WTC11 (cell line): ENCODE measurements at regions not wholly inside any gene's neighbourhood (a gene's known extent, or its start where the extent isn't known, plus 50 kb on each side); places are given as distances from the start of the nearest gene placed in this dataset.

Experiments
- ATAC-seq: fragments of 200-7000 bp; cut with Tn5 transposase; 2 replicates; pipeline ENCODE4 v1.10.0; 2021; ENCODE audit warnings: mild to moderate bottlenecking, moderate library complexity
- CTCF ChIA-PET: fragments of 300-600 bp; sonication (Branson Sonifier 250); formaldehyde crosslinking; loops from one replicate; lab custom pipeline; 2021; ENCODE audit warnings: antibody characterized with exemption; lab: Charles Lee
- POLR2A ChIA-PET: fragments of 350-600 bp; sonication (Branson Sonifier 250); formaldehyde crosslinking; loops from one replicate; lab custom pipeline; 2021; ENCODE audit warnings: antibody characterized with exemption; lab: Charles Lee
- DNase-seq: peaks from one replicate; pipeline ENCODE4 v3.0.0; 2021; ENCODE audit warnings: low spot score
- H3K27ac Mint-ChIP-seq: 2 replicates; pipeline ENCODE4 v1.8.0; 2021; ENCODE audit warnings: mixed read lengths
- H3K27me3 Mint-ChIP-seq: 2 replicates; pipeline ENCODE4 v1.8.0; 2021; ENCODE audit warnings: low read depth, mild to moderate bottlenecking, moderate library complexity, mixed read lengths
- H3K36me3 Mint-ChIP-seq: 2 replicates; pipeline ENCODE4 v1.8.0; 2021; ENCODE audit warnings: mixed read lengths
- H3K4me1 Mint-ChIP-seq: 2 replicates; pipeline ENCODE4 v1.8.0; 2022; ENCODE audit warnings: mixed read lengths
- H3K4me3 Mint-ChIP-seq: 2 replicates; pipeline ENCODE4 v1.8.0; 2021; ENCODE audit warnings: mild to moderate bottlenecking, moderate library complexity, mixed read lengths
- H3K9me3 Mint-ChIP-seq: 2 replicates; pipeline ENCODE4 v1.8.0; 2021; ENCODE audit warnings: mixed read lengths
- AFF4 ChIP-seq: sonication (generic); formaldehyde crosslinking; IDR thresholded peaks from 2 replicates; pipeline ENCODE4 v1.8.1; 2023; ENCODE audit warnings: mild to moderate bottlenecking, missing genetic modification reagents, borderline replicate concordance
- ATF2 ChIP-seq: sonication (generic); formaldehyde crosslinking; IDR thresholded peaks from 2 replicates; pipeline ENCODE4 v1.8.1; 2022; ENCODE audit warnings: low read depth, missing genetic modification reagents, borderline replicate concordance
- ELF4 ChIP-seq: sonication (generic); formaldehyde crosslinking; IDR thresholded peaks from 2 replicates; pipeline ENCODE4 v1.8.1; 2022; ENCODE audit warnings: low read depth, mild to moderate bottlenecking, moderate library complexity, missing genetic modification reagents
- EMX1 ChIP-seq: fragments of 250-450 bp; sonication (Bioruptor Pico); IDR thresholded peaks from 2 replicates; pipeline ENCODE4 v1.8.0; 2021; ENCODE audit warnings: mild to moderate bottlenecking
- ERG ChIP-seq: fragments of 250-450 bp; sonication (Bioruptor Pico); IDR thresholded peaks from 2 replicates; pipeline ENCODE4 v1.8.0; 2021; ENCODE audit warnings: mild to moderate bottlenecking
- ETV6 ChIP-seq: sonication (generic); formaldehyde crosslinking; IDR thresholded peaks from 2 replicates; pipeline ENCODE4 v1.8.1; 2022; ENCODE audit warnings: mild to moderate bottlenecking, missing genetic modification reagents
- GRHL2 ChIP-seq: fragments of 250-450 bp; sonication (Bioruptor Pico); IDR thresholded peaks from 2 replicates; pipeline ENCODE4 v1.8.0; 2022; ENCODE audit warnings: mild to moderate bottlenecking, moderate library complexity; ENCODE audit not compliant: insufficient replicate concordance, severe bottlenecking
- HMGA2 ChIP-seq: fragments of 250-450 bp; sonication (Bioruptor Pico); IDR thresholded peaks from 2 replicates; pipeline ENCODE4 v1.4.0; 2021; ENCODE audit warnings: mild to moderate bottlenecking, moderate library complexity
- KAT7 ChIP-seq: sonication (generic); formaldehyde crosslinking; IDR thresholded peaks from 2 replicates; pipeline ENCODE4 v1.8.1; 2023; ENCODE audit warnings: missing genetic modification reagents, mild to moderate bottlenecking, borderline replicate concordance
- MAX ChIP-seq: sonication (generic); formaldehyde crosslinking; IDR thresholded peaks from 2 replicates; pipeline ENCODE4 v1.8.0; 2022; ENCODE audit warnings: mild to moderate bottlenecking, missing genetic modification reagents
- MXD4 ChIP-seq: fragments of 250-450 bp; sonication (Bioruptor Pico); IDR thresholded peaks from 2 replicates; pipeline ENCODE4 v1.8.0; 2021; ENCODE audit warnings: mild to moderate bottlenecking, moderate library complexity, borderline replicate concordance
- PREB ChIP-seq: sonication (generic); formaldehyde crosslinking; IDR thresholded peaks from 2 replicates; pipeline ENCODE4 v1.8.1; 2022; ENCODE audit warnings: mild to moderate bottlenecking, missing genetic modification reagents, moderate library complexity, borderline replicate concordance
- SOX15 ChIP-seq: fragments of 250-450 bp; sonication (Bioruptor Pico); IDR thresholded peaks from 2 replicates; pipeline ENCODE4 v1.9.0; 2021; ENCODE audit warnings: mild to moderate bottlenecking
- ZMAT4 ChIP-seq: fragments of 250-450 bp; sonication (Bioruptor Pico); IDR thresholded peaks from 2 replicates; pipeline ENCODE4 v1.9.0; 2021; ENCODE audit warnings: mild to moderate bottlenecking
- ZNF138 ChIP-seq: sonication (generic); formaldehyde crosslinking; conservative IDR thresholded peaks from 2 replicates; pipeline ENCODE4 v1.8.1; 2022; ENCODE audit warnings: mild to moderate bottlenecking, moderate library complexity, missing genetic modification reagents
- ZNF219 ChIP-seq: sonication (generic); formaldehyde crosslinking; IDR thresholded peaks from 2 replicates; pipeline ENCODE4 v1.8.0; 2023; ENCODE audit warnings: missing genetic modification reagents, mild to moderate bottlenecking, borderline replicate concordance
- ZNF396 ChIP-seq: fragments of 250-450 bp; sonication (Bioruptor Pico); IDR thresholded peaks from 2 replicates; pipeline ENCODE4 v1.8.0; 2021; ENCODE audit warnings: mild to moderate bottlenecking, moderate library complexity, borderline replicate concordance
- TF ChIP-seq, protein P1 (sequence below): sonication (generic); formaldehyde crosslinking; IDR thresholded peaks from 2 replicates; pipeline ENCODE4 v1.8.1; 2022; ENCODE audit warnings: low read depth, mild to moderate bottlenecking, moderate library complexity, missing genetic modification reagents, borderline replicate concordance
- TF ChIP-seq, protein P2 (sequence below): fragments of 200-600 bp; IDR thresholded peaks from 2 replicates; pipeline ENCODE4 v1.8.0; 2022; ENCODE audit warnings: antibody characterized with exemption
- TF ChIP-seq, protein P3 (sequence below): sonication (generic); formaldehyde crosslinking; IDR thresholded peaks from 2 replicates; pipeline ENCODE4 v1.8.0; 2022; ENCODE audit warnings: missing genetic modification reagents

GRCh38 chr11:130536106-130537040 is 87.9 kb downstream of the ADAMTS15 start:
- ATAC-seq (no peak), DNase-seq (no peak)
- Mint-ChIP-seq H3K9me3 (peaks cover under 1% of the 10 kb centered on the region), H3K4me1 (no peaks in the 10 kb centered on the region), H3K36me3 (no peaks in the 10 kb centered on the region), H3K27me3 (no peaks in the 10 kb centered on the region; the same call in 1 of the 2 replicates)
- CTCF ChIA-PET, result interaction anchor here (0.9 to 1.8 kb wide), 2 partner anchors 13 to 368 kb away, joined by 4 read pairs; no protein-coding TSS in a partner anchor
- TF ChIP-seq, protein P1, sequence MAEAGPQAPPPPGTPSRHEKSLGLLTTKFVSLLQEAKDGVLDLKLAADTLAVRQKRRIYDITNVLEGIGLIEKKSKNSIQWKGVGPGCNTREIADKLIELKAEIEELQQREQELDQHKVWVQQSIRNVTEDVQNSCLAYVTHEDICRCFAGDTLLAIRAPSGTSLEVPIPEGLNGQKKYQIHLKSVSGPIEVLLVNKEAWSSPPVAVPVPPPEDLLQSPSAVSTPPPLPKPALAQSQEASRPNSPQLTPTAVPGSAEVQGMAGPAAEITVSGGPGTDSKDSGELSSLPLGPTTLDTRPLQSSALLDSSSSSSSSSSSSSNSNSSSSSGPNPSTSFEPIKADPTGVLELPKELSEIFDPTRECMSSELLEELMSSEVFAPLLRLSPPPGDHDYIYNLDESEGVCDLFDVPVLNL (CRISPR knock-in tag), result no peak
- TF ChIP-seq ELF4 (CRISPR knock-in tag) (no peak), AFF4 (CRISPR knock-in tag) (no peak), ZNF396 (no peak), ZMAT4 (CRISPR knock-in tag) (no peak), KAT7 (CRISPR knock-in tag) (no peak), EMX1 (CRISPR knock-in tag) (no peak), MAX (CRISPR knock-in tag) (no peak), ATF2 (no peak), ZNF219 (CRISPR knock-in tag) (no peak), MXD4 (CRISPR knock-in tag) (no peak), HMGA2 (CRISPR knock-in tag) (no peak), ERG (CRISPR knock-in tag) (no peak), GRHL2 (CRISPR knock-in tag) (no peak), PREB (CRISPR knock-in tag) (no peak), ZNF138 (CRISPR knock-in tag) (no peak), ETV6 (no peak), SOX15 (CRISPR knock-in tag) (no peak)
- TF ChIP-seq, protein P2, sequence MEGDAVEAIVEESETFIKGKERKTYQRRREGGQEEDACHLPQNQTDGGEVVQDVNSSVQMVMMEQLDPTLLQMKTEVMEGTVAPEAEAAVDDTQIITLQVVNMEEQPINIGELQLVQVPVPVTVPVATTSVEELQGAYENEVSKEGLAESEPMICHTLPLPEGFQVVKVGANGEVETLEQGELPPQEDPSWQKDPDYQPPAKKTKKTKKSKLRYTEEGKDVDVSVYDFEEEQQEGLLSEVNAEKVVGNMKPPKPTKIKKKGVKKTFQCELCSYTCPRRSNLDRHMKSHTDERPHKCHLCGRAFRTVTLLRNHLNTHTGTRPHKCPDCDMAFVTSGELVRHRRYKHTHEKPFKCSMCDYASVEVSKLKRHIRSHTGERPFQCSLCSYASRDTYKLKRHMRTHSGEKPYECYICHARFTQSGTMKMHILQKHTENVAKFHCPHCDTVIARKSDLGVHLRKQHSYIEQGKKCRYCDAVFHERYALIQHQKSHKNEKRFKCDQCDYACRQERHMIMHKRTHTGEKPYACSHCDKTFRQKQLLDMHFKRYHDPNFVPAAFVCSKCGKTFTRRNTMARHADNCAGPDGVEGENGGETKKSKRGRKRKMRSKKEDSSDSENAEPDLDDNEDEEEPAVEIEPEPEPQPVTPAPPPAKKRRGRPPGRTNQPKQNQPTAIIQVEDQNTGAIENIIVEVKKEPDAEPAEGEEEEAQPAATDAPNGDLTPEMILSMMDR, result no peak
- TF ChIP-seq, protein P3, sequence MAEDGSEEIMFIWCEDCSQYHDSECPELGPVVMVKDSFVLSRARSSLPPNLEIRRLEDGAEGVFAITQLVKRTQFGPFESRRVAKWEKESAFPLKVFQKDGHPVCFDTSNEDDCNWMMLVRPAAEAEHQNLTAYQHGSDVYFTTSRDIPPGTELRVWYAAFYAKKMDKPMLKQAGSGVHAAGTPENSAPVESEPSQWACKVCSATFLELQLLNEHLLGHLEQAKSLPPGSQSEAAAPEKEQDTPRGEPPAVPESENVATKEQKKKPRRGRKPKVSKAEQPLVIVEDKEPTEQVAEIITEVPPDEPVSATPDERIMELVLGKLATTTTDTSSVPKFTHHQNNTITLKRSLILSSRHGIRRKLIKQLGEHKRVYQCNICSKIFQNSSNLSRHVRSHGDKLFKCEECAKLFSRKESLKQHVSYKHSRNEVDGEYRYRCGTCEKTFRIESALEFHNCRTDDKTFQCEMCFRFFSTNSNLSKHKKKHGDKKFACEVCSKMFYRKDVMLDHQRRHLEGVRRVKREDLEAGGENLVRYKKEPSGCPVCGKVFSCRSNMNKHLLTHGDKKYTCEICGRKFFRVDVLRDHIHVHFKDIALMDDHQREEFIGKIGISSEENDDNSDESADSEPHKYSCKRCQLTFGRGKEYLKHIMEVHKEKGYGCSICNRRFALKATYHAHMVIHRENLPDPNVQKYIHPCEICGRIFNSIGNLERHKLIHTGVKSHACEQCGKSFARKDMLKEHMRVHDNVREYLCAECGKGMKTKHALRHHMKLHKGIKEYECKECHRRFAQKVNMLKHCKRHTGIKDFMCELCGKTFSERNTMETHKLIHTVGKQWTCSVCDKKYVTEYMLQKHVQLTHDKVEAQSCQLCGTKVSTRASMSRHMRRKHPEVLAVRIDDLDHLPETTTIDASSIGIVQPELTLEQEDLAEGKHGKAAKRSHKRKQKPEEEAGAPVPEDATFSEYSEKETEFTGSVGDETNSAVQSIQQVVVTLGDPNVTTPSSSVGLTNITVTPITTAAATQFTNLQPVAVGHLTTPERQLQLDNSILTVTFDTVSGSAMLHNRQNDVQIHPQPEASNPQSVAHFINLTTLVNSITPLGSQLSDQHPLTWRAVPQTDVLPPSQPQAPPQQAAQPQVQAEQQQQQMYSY, result no peak
- TF ChIP-seq, all 79 proteins: peak for 0
- H3K4me3 Mint-ChIP-seq, result no peak overlapping the region
- no peak overlapping the region for H3K27ac Mint-ChIP-seq
- POLR2A ChIA-PET, result no interaction called here
